Glutamatergic neuron (in vitro differentiated cells): ENCODE measurements at regions not wholly inside any gene's neighbourhood (a gene's known extent, or its start where the extent isn't known, plus 50 kb on each side); places are given as distances from the start of the nearest gene placed in this dataset.
A peak's percentile ranks its signal among the peaks of the same experiment; 100 is the strongest.

Experiments
- DNase-seq: peaks from one replicate; pipeline ENCODE4 v3.0.0; 2022
- H3K27ac Mint-ChIP-seq: one replicate; pipeline ENCODE4 v1.8.0; 2020; ENCODE audit warnings: mild to moderate bottlenecking, mixed read lengths, inconsistent platforms; ENCODE audit not compliant: unreplicated experiment
- H3K27me3 Mint-ChIP-seq: one replicate; pipeline ENCODE4 v1.8.0; 2020; ENCODE audit warnings: mild to moderate bottlenecking, moderate library complexity, mixed read lengths, inconsistent platforms; ENCODE audit not compliant: unreplicated experiment
- H3K36me3 Mint-ChIP-seq: one replicate; pipeline ENCODE4 v1.8.0; 2020; ENCODE audit warnings: mild to moderate bottlenecking, mixed read lengths, inconsistent platforms; ENCODE audit not compliant: unreplicated experiment
- H3K4me1 Mint-ChIP-seq: one replicate; pipeline ENCODE4 v1.8.0; 2020; ENCODE audit warnings: mild to moderate bottlenecking, low read depth, mixed read lengths, inconsistent platforms; ENCODE audit not compliant: unreplicated experiment
- H3K4me3 Mint-ChIP-seq: one replicate; pipeline ENCODE4 v1.8.0; 2020; ENCODE audit warnings: mild to moderate bottlenecking, mixed read lengths, inconsistent platforms; ENCODE audit not compliant: unreplicated experiment
- H3K9me3 Mint-ChIP-seq: one replicate; pipeline ENCODE4 v1.8.0; 2020; ENCODE audit warnings: mild to moderate bottlenecking, moderate library complexity, mixed read lengths, inconsistent platforms; ENCODE audit not compliant: unreplicated experiment
- CTCF ChIP-seq: fragments of 200-600 bp; sonication (generic); IDR thresholded peaks from one replicate; pipeline ENCODE4 v1.5.0; 2021; ENCODE audit not compliant: partially characterized antibody, unreplicated experiment

GRCh38 chr10:2284071-2284470, 546.7 kb upstream of the ADARB2 start:
- TF ChIP-seq CTCF = no peak
- H3K36me3 Mint-ChIP-seq = peaks cover 5% of the 10 kb centered on the region
- no peak for DNase-seq
- H3K9me3 Mint-ChIP-seq = peaks cover 4% of the 10 kb centered on the region
- peaks cover 20% of the 10 kb centered on the region for H3K4me1 Mint-ChIP-seq
- peaks cover 9% of the 10 kb centered on the region for H3K27me3 Mint-ChIP-seq
- no peak overlapping the region for H3K27ac Mint-ChIP-seq
- no peak overlapping the region for H3K4me3 Mint-ChIP-seq

GRCh38 chr10:2282202-2282601, 544.9 kb upstream of the ADARB2 start:
- H3K4me3 Mint-ChIP-seq = no peak overlapping the region
- peak overlapping the region; percentile 23 for H3K27ac Mint-ChIP-seq
- H3K9me3 Mint-ChIP-seq = peaks cover 4% of the 10 kb centered on the region
- no peaks in the 10 kb centered on the region for H3K36me3 Mint-ChIP-seq
- DNase-seq = peak; percentile 32
- TF ChIP-seq CTCF = no peak
- peaks cover 31% of the 10 kb centered on the region for H3K4me1 Mint-ChIP-seq
- H3K27me3 Mint-ChIP-seq = peaks cover 5% of the 10 kb centered on the region

GRCh38 chr10:2280713-2281300, 543.5 kb upstream of the ADARB2 start:
- H3K9me3 Mint-ChIP-seq = peaks cover 4% of the 10 kb centered on the region

GRCh38 chr10:2279711-2280110, 542.4 kb upstream of the ADARB2 start:
- no peaks in the 10 kb centered on the region for H3K36me3 Mint-ChIP-seq
- H3K4me3 Mint-ChIP-seq = no peak overlapping the region
- DNase-seq = no peak
- no peak overlapping the region for H3K27ac Mint-ChIP-seq
- H3K27me3 Mint-ChIP-seq = peaks cover 5% of the 10 kb centered on the region
- peaks cover 31% of the 10 kb centered on the region for H3K4me1 Mint-ChIP-seq
- H3K9me3 Mint-ChIP-seq = peaks cover 4% of the 10 kb centered on the region
- TF ChIP-seq CTCF = no peak

More at GRCh38 chr10:2280713-2281300, 543.5 kb upstream of the ADARB2 start:
- H3K4me1 Mint-ChIP-seq = peaks cover 31% of the 10 kb centered on the region
- H3K4me3 Mint-ChIP-seq = no peak overlapping the region
- TF ChIP-seq CTCF = no peak
- no peaks in the 10 kb centered on the region for H3K36me3 Mint-ChIP-seq
- H3K27me3 Mint-ChIP-seq = peaks cover 5% of the 10 kb centered on the region
- H3K27ac Mint-ChIP-seq = no peak overlapping the region
- no peak for DNase-seq

GRCh38 chr10:2278363-2278762, 541.0 kb upstream of the ADARB2 start:
- no peak for TF ChIP-seq CTCF
- no peaks in the 10 kb centered on the region for H3K36me3 Mint-ChIP-seq
- H3K4me3 Mint-ChIP-seq = peak overlapping the region; percentile 21
- H3K4me1 Mint-ChIP-seq = peaks cover 31% of the 10 kb centered on the region
- peaks cover 5% of the 10 kb centered on the region for H3K27me3 Mint-ChIP-seq
- no peak overlapping the region for H3K27ac Mint-ChIP-seq
- peaks cover 4% of the 10 kb centered on the region for H3K9me3 Mint-ChIP-seq
- DNase-seq = no peak
